Neural progenitor cell (in vitro differentiated cells): ENCODE measurements at regions not wholly inside any gene's neighbourhood (a gene's known extent, or its start where the extent isn't known, plus 50 kb on each side); places are given as distances from the start of the nearest gene placed in this dataset.

ENCODE experiments used
- EZH2 ChIP-seq: fragments of 200-600 bp; sonication (generic); IDR thresholded peaks from 2 replicates; pipeline ENCODE4 v1.6.1; 2017; ENCODE audit warnings: antibody characterized with exemption, mild to moderate bottlenecking, moderate library complexity
- EZH2phosphoT487 ChIP-seq: fragments of 200-600 bp; sonication (generic); IDR thresholded peaks from 2 replicates; pipeline ENCODE4 v1.6.1; 2017; ENCODE audit warnings: antibody characterized with exemption
- TF ChIP-seq, protein P1 (sequence below): fragments of 200-600 bp; sonication (generic); IDR thresholded peaks from 2 replicates; pipeline ENCODE4 v1.5.1; 2017; ENCODE audit warnings: antibody characterized with exemption, mild to moderate bottlenecking

DNA sequence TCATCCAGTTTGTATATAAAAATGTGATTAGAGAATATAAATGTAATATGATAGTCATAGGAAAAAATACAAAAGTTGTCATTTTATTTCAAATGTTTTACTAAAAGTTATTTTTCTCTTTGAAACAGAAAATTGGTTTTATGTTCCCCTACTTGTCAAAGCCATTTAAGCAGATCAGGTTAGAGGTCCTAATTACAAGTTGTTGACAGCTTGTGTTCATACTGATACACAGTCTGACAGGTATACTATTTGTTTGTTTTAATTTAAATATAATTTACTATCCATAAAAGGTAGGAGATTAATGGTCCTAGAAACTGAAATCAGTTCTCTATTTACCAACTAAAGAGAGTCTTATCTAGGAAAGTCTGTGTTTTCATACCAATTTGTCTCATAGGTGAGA lies 250.4 kb upstream of the TMEM161B start:
- TF ChIP-seq, protein P1, sequence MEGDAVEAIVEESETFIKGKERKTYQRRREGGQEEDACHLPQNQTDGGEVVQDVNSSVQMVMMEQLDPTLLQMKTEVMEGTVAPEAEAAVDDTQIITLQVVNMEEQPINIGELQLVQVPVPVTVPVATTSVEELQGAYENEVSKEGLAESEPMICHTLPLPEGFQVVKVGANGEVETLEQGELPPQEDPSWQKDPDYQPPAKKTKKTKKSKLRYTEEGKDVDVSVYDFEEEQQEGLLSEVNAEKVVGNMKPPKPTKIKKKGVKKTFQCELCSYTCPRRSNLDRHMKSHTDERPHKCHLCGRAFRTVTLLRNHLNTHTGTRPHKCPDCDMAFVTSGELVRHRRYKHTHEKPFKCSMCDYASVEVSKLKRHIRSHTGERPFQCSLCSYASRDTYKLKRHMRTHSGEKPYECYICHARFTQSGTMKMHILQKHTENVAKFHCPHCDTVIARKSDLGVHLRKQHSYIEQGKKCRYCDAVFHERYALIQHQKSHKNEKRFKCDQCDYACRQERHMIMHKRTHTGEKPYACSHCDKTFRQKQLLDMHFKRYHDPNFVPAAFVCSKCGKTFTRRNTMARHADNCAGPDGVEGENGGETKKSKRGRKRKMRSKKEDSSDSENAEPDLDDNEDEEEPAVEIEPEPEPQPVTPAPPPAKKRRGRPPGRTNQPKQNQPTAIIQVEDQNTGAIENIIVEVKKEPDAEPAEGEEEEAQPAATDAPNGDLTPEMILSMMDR = no peak
- TF ChIP-seq EZH2 (no peak), EZH2phosphoT487 (no peak)
